Keratinocyte (primary cell): ENCODE measurements at regions not wholly inside any gene's neighbourhood (a gene's known extent, or its start where the extent isn't known, plus 50 kb on each side); places are given as distances from the start of the nearest gene placed in this dataset.

Source experiments
- CTCF ChIP-seq, 3 experiments: IDR thresholded peaks in 1 of 3; conservative IDR thresholded peaks in 1 of 3; optimal IDR thresholded peaks in 1 of 3; 2 replicates in 2 of 3; 3 replicates in 1 of 3; pipeline versions ENCODE3 to v1.5.1; 2011; ENCODE audit warnings: low read length in 3 of 3, mild to moderate bottlenecking in 3 of 3, moderate library complexity in 2 of 3, control low read depth in 1 of 3, inconsistent platforms in 1 of 3; ENCODE audit not compliant: insufficient read depth in 2 of 3; ENCODE audit errors: extremely low read depth in 1 of 3
- EZH2 ChIP-seq: IDR thresholded peaks from one replicate; pipeline ENCODE4 v1.6.1; 2012; ENCODE audit warnings: inconsistent platforms, mild to moderate bottlenecking, low read length, moderate library complexity

GRCh38 chr2:221112744-221113143, 459.4 kb downstream of the EPHA4 start:
- no peak for TF ChIP-seq CTCF (optimal IDR thresholded peaks at IDR 0.05 in 1 of 3, IDR thresholded peaks at IDR 0.05 in 1 of 3, conservative IDR thresholded peaks at IDR 0.05 in 1 of 3; ENCODE audit: extremely low read depth in 1 of 3, insufficient read depth in 2 of 3, low read length in 3 of 3)
- TF ChIP-seq EZH2 = no peak
